Activated T-helper 2 cell treated with anti-CD3 and anti-CD28 coated beads, Interferon-gamma antibody, Interleukin-2, Interleukin-4, amounts not matched to agents 10 μg/mL and 5 μg/mL and 100 μg/mL, durations not matched to agents 14 hours and 24 hours and 36 hours (primary cell): ENCODE measurements at regions not wholly inside any gene's neighbourhood (a gene's known extent, or its start where the extent isn't known, plus 50 kb on each side); places are given as distances from the start of the nearest gene placed in this dataset.
"Not testable (repeated sequence)": the region's sequence is repeated elsewhere in the genome, so short reads cannot be mapped to it uniquely, and the experiment has no call there.

Source experiments
- DNase-seq: peaks from one replicate; pipeline ENCODE4 v3.0.0; 2021; ENCODE audit warnings: low spot score
- H3K27ac Mint-ChIP-seq: one replicate; pipeline ENCODE4 v1.8.0; 2021; ENCODE audit warnings: mixed read lengths
- H3K27me3 Mint-ChIP-seq: one replicate; pipeline ENCODE4 v1.8.0; 2021; ENCODE audit warnings: low read depth, mixed read lengths
- H3K36me3 Mint-ChIP-seq: one replicate; pipeline ENCODE4 v1.8.0; 2021; ENCODE audit warnings: low read depth, mixed read lengths
- H3K4me1 Mint-ChIP-seq: one replicate; pipeline ENCODE4 v1.8.0; 2021; ENCODE audit warnings: low read depth, mixed read lengths
- H3K4me3 Mint-ChIP-seq: one replicate; pipeline ENCODE4 v1.8.0; 2021; ENCODE audit warnings: low read depth, mild to moderate bottlenecking, moderate library complexity, mixed read lengths
- H3K9me3 Mint-ChIP-seq: one replicate; pipeline ENCODE4 v1.8.0; 2021; ENCODE audit warnings: mixed read lengths
- intact Hi-C: fragments of 100-400 bp; cut with micrococcal nuclease; formaldehyde crosslinking; loops from one replicate; pipeline ENCODE4 v1.15.1; 2023

DNA sequence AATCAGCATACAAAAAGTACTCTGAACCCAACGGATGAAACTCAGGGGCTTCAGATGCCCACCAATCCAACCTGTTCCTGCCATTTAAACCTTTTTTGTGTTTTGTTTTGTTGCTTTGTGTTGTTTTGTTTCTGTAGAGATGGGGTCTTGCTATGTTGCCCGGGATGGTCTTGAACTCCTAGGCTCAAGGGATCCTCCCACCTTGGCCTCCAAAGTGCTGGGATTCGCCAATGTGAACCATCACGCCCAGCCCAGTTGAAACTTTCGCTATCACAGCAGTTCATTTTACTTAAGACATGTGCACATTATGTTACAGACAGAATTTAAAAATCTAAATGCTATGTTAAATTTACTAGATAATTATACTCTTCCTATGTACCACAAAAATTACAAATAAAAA lies 101.6 kb downstream of the SKIDA1 start:
- Mint-ChIP-seq H3K4me3 (no peak overlapping the region), H3K4me1 (peaks cover 4% of the 10 kb centered on the region), H3K9me3 (peaks cover 9% of the 10 kb centered on the region), H3K36me3 (no peaks in the 10 kb centered on the region), H3K27ac (no peak overlapping the region), H3K27me3 (no peaks in the 10 kb centered on the region)
- no peak for DNase-seq
- intact Hi-C loops = no loop called here

- H3K27me3 Mint-ChIP-seq = no peaks in the 10 kb centered on the region
- peaks cover 4% of the 10 kb centered on the region for H3K4me1 Mint-ChIP-seq
- no peak for DNase-seq
- no peak overlapping the region for H3K4me3 Mint-ChIP-seq
- intact Hi-C loops = no loop called here
- H3K36me3 Mint-ChIP-seq = no peaks in the 10 kb centered on the region
- peaks cover 9% of the 10 kb centered on the region for H3K9me3 Mint-ChIP-seq
- H3K27ac Mint-ChIP-seq = no peak overlapping the region
Observed at GRCh38 chr10:21423338-21423737, 102.1 kb downstream of the SKIDA1 start.

DNA sequence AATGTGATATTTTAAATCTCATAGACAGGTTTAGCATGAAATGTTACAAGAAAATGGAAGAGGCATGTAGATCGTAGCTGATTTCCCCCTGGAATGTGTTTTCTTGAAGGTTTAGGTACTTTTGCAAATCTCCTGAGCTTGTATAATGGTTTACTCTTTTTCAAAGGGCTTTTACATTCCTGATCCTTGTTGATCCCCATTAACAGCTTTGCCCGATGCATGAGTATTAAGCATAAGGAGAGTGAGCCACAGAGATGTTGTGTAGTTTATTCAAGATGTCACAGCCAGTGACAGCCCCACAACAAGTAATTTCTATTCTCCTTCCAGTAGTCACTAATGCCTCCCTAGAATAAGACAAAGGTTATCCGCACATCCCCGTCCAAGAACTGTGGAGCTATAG lies 103.7 kb downstream of the SKIDA1 start:
- H3K36me3 Mint-ChIP-seq = no peaks in the 10 kb centered on the region
- H3K4me3 Mint-ChIP-seq = no peak overlapping the region
- peaks cover 4% of the 10 kb centered on the region for H3K4me1 Mint-ChIP-seq
- H3K27ac Mint-ChIP-seq = no peak overlapping the region
- DNase-seq = no peak
- H3K27me3 Mint-ChIP-seq = no peaks in the 10 kb centered on the region
- intact Hi-C loops = no loop called here
- no peaks in the 10 kb centered on the region for H3K9me3 Mint-ChIP-seq

GRCh38 chr10:21421016-21421415 lies 104.5 kb downstream of the SKIDA1 start:
- Mint-ChIP-seq H3K27me3 (no peaks in the 10 kb centered on the region), H3K4me3 (no peak overlapping the region), H3K27ac (no peak overlapping the region), H3K36me3 (no peaks in the 10 kb centered on the region), H3K9me3 (no peaks in the 10 kb centered on the region), H3K4me1 (peaks cover 4% of the 10 kb centered on the region)
- DNase-seq = no peak
- intact Hi-C loops = no loop called here

DNA sequence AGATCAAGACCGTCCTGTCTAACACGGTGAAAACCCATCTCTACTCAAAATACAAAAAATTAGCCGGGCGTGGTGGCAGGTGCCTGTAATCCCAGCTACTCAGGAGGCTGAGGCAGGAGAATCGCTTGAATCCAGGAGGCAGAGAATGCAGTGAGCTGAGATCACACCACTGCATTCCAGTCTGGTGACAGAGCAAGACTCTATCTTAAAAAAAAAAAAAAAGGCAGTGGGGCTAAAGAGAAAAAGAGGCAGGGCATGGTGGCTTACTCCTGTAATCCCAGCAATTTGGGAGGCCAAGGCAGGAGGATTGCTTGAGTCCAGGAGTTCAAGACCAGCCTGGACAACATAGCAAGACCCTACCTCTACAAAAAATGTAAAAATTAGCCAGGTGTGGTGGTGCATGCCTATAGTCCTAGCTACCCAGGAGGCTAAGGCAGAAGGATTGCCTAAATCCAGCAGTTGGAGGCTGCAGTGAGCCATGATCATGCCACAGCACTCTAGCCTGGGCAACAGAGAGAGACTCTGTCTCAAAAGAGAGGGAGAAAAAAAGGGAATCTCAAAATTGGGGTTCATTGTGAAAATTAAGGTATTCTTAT lies 106.4 kb downstream of the SKIDA1 start:
- not testable (repeated sequence) for H3K4me3 Mint-ChIP-seq

DNA sequence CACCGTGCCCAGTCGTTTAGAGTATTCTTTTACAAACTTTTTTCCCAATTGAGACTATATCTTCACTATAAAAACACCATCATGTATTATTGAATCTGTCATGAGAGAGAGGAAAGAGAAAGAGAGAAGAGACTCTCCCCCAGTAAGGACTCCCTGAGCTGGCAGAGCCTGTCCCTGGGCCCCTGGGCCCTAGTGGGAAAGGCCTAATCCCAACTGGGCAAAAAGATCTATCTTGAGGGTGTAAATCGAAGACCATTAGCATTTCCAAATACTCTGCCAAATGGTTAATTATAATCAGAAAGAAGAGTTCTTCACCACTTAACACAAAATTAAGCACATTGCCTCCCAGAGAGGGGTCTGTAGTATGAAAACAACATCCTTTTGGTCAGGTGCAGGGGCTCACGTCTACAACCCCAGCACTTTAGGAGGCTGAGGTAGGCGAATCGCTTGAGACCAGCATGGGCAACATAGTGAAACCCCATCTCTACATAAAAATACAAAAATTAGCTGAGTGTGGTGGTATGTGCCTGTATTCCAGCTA lies 108.2 kb downstream of the SKIDA1 start:
- no peak overlapping the region for H3K27ac Mint-ChIP-seq
- H3K9me3 Mint-ChIP-seq = no peaks in the 10 kb centered on the region
- no peaks in the 10 kb centered on the region for H3K36me3 Mint-ChIP-seq
- peaks cover 4% of the 10 kb centered on the region for H3K4me1 Mint-ChIP-seq
- intact Hi-C loops = no loop called here
- H3K27me3 Mint-ChIP-seq = no peaks in the 10 kb centered on the region
- no peak overlapping the region for H3K4me3 Mint-ChIP-seq
- no peak for DNase-seq

More for the DNA sequence above, 106.4 kb downstream of the SKIDA1 start:
- DNase-seq, intact Hi-C loops, H3K4me1 Mint-ChIP-seq, H3K9me3 Mint-ChIP-seq, H3K27me3 Mint-ChIP-seq, H3K36me3 Mint-ChIP-seq, H3K27ac Mint-ChIP-seq: not testable (repeated sequence)

DNA sequence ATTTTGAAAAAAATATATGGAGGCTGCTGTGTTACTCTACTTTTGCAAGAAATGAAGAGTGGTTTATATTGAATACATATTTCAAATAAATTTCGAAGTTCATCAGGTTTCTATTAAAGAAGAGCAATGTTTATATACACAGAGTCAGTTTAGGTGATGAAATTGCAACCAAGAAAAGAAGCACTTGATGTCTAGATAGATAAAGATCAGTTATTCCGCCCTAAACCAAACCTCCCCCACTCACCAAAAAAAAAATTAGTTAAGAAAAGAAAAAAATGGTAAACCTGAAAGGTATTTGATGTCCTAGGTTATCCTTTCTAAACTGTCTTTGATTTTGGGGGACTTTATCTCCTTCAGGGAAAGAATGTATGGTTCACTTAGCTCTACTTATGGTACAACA lies 111.8 kb downstream of the SKIDA1 start:
- no peaks in the 10 kb centered on the region for H3K9me3 Mint-ChIP-seq
- no peak overlapping the region for H3K4me3 Mint-ChIP-seq
- no peak overlapping the region for H3K27ac Mint-ChIP-seq
- no peaks in the 10 kb centered on the region for H3K4me1 Mint-ChIP-seq
- no peaks in the 10 kb centered on the region for H3K36me3 Mint-ChIP-seq
- H3K27me3 Mint-ChIP-seq = no peaks in the 10 kb centered on the region
- DNase-seq = no peak
- intact Hi-C loops = no loop called here

DNA sequence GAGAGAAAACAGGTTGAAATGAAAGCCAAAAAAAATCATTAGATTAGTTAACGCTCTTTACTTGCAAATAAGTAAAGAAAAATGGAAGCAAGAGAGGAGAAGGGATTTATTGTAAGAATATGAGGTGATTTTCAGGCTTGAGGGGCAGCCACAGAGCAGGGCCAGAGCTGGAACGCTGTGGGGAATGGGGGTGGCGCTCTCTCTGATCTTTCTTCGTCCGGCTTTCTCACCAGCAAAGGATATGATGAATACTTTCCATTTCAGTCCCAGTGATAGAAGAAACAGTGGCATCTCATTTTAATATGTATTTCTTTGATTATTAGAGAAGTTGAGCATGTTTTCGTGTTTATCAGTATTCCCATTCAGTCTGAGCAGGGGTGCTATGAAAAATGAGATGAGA lies 112.2 kb downstream of the SKIDA1 start:
- DNase-seq = no peak
- H3K9me3 Mint-ChIP-seq = no peaks in the 10 kb centered on the region
- no peak overlapping the region for H3K4me3 Mint-ChIP-seq
- intact Hi-C loops = no loop called here
- no peaks in the 10 kb centered on the region for H3K36me3 Mint-ChIP-seq
- H3K27ac Mint-ChIP-seq = no peak overlapping the region
- no peaks in the 10 kb centered on the region for H3K27me3 Mint-ChIP-seq
- no peaks in the 10 kb centered on the region for H3K4me1 Mint-ChIP-seq

DNA sequence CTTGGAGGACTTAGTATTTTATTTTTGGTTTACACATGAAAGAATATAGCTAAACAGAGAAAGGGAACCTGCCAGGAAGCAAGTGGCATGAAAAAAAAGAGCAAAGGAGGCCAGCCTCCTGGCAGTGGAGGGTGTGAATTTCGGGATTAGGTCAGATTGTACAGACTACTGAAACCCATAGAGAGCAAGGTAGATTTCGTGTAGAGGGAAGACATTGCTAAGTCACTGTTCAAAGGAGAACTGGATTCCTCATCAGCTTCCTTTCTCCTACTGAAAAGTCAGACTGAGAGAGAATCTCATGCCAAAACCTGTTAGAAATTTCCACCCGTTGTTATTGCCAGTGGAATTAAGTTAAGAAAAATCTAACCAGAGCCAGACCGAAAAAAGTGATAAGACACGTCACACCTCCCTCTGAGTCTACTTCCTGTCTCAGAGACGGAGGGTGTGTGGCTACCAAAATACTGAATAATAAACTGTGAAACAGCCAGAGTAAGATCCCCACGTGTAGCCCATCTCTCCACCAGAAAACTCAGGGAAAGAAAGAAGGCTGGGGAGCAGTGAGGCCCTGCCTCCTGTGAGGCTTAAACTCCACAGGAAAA lies 118.8 kb downstream of the SKIDA1 start:
- intact Hi-C loops = no loop called here
- no peak overlapping the region for H3K4me3 Mint-ChIP-seq
- H3K36me3 Mint-ChIP-seq = no peaks in the 10 kb centered on the region
- DNase-seq = no peak
- H3K9me3 Mint-ChIP-seq = no peaks in the 10 kb centered on the region
- H3K27me3 Mint-ChIP-seq = no peaks in the 10 kb centered on the region
- H3K4me1 Mint-ChIP-seq = peaks cover 13% of the 10 kb centered on the region
- peak overlapping the region; percentile 74 for H3K27ac Mint-ChIP-seq

- Mint-ChIP-seq H3K9me3 (no peaks in the 10 kb centered on the region), H3K36me3 (no peaks in the 10 kb centered on the region), H3K4me1 (peaks cover 13% of the 10 kb centered on the region), H3K27me3 (no peaks in the 10 kb centered on the region), H3K4me3 (no peak overlapping the region), H3K27ac (no peak overlapping the region)
- DNase-seq = no peak
- intact Hi-C loops = no loop called here
Observed at GRCh38 chr10:21405981-21406380, 119.5 kb downstream of the SKIDA1 start.

DNA sequence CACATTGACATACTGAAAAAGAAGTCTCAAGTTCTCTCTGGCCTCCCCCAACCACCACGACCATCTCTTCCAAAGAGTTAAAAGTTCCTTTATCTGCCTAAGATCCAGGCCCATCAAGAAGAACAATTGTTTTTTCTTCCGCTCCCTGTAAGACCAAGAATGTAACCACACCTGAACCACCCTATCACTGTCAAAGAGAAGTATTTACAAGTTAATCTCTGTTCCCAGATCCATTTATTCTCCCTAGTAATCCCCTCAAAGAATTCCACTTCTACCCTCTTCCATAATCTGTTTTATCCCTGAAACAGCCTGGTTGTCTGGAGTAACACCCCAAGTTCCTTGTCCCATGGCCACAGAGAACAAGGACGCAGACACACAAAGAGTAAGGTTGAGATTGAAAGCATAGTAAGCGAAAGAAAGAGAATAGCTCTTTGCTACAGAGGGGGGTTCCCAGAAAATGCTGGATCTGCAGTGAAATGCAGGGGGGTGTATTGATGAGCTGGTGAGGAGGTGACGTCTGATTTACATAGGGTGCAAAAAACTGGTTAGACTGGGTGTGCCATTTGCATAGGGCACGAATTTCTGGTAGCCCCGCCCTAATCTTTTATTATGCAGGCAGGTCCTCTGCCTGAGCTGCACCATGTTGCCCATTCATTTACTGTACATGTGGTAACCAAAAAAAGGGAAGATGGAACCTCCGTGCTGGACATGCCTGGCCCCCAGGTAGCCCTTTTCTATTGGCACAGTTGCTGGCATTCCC lies 122.0 kb downstream of the SKIDA1 start:
- H3K4me3 Mint-ChIP-seq = no peak overlapping the region
- no peak overlapping the region for H3K27ac Mint-ChIP-seq
- no peaks in the 10 kb centered on the region for H3K9me3 Mint-ChIP-seq
- intact Hi-C loops = no loop called here
- no peak for DNase-seq
- peaks cover 3% of the 10 kb centered on the region for H3K27me3 Mint-ChIP-seq
- H3K36me3 Mint-ChIP-seq = no peaks in the 10 kb centered on the region
- peaks cover 13% of the 10 kb centered on the region for H3K4me1 Mint-ChIP-seq

DNA sequence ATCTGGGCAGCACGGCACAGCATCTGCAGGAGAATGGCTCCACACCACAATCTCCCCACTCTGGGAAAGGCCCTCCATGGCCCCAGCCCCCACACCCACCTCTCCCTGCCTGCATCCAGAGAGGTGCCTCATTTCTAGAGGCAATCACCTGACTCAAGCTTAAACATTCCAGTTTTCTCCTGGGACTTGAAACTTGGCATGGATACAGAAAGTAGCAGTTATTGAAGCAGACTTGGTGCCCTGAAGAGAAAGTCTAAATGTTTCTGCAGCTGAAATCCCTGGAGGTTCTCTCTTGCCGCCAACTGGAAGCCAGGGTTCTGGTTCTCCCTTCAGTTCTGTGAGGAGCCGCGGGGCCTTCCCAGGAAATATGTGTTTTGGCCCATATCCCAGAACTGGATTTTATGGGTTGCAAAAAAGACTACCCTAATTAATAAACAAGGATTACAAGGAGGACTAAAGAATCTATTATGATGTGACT lies 122.8 kb downstream of the SKIDA1 start:
- H3K27me3 Mint-ChIP-seq = peaks cover 3% of the 10 kb centered on the region
- H3K9me3 Mint-ChIP-seq = no peaks in the 10 kb centered on the region
- intact Hi-C loops = no loop called here
- H3K27ac Mint-ChIP-seq = no peak overlapping the region
- H3K36me3 Mint-ChIP-seq = no peaks in the 10 kb centered on the region
- H3K4me3 Mint-ChIP-seq = no peak overlapping the region
- H3K4me1 Mint-ChIP-seq = peaks cover 13% of the 10 kb centered on the region
- no peak for DNase-seq

GRCh38 chr10:21401196-21401595 lies 124.3 kb downstream of the SKIDA1 start:
- Mint-ChIP-seq H3K4me3 (no peak overlapping the region), H3K27me3 (peaks cover 3% of the 10 kb centered on the region), H3K9me3 (no peaks in the 10 kb centered on the region), H3K36me3 (no peaks in the 10 kb centered on the region), H3K4me1 (peaks cover under 1% of the 10 kb centered on the region), H3K27ac (no peak overlapping the region)
- no peak for DNase-seq
- intact Hi-C loops = no loop called here
